IMR-90 (cell line): ENCODE measurements at regions not wholly inside any gene's neighbourhood (a gene's known extent, or its start where the extent isn't known, plus 50 kb on each side); places are given as distances from the start of the nearest gene placed in this dataset.

Experiments
- ATAC-seq: fragments of 200-7000 bp; cut with Tn5 transposase; 2 replicates; pipeline ENCODE4 v1.9.1; 2020; ENCODE audit warnings: low read depth, mild to moderate bottlenecking, moderate library complexity
- BruUV-seq: library from RNA; stranded (reverse); fragments of 400-500 nt; replicated peaks from 2 replicates; lab custom pipeline; 2021; lab: Mats Ljungman, UMichigan
- CTCF ChIA-PET: fragments of 300-600 bp; formaldehyde crosslinking; extraction: SDS; loops from one replicate; lab custom pipeline; 2021; ENCODE audit warnings: antibody characterized with exemption; lab: Yijun Ruan, JAX
- POLR2A ChIA-PET: fragments of 300-600 bp; sonication (Branson Sonifier 250); formaldehyde crosslinking; loops from one replicate; lab custom pipeline; 2022; ENCODE audit warnings: antibody characterized with exemption; ENCODE audit not compliant: unreplicated experiment; lab: Charles Lee
- DNase-seq: peaks from one replicate; pipeline ENCODE4 v3.0.0; 2013
- H2AFZ ChIP-seq: replicated peaks from 2 replicates; pipeline ENCODE3; 2013; ENCODE audit warnings: low read length, mild to moderate bottlenecking; ENCODE audit not compliant: poor library complexity
- H2AK5ac ChIP-seq: 2 replicates; pipeline ENCODE4 v1.6.1; 2013; ENCODE audit warnings: low read depth, low read length, inconsistent platforms
- H2AK9ac ChIP-seq: replicated peaks from 2 replicates; pipeline ENCODE3; 2013; ENCODE audit warnings: mild to moderate bottlenecking, low read depth, low read length, moderate library complexity; ENCODE audit not compliant: poor library complexity
- H2BK120ac ChIP-seq: 2 replicates; pipeline ENCODE4 v1.6.1; 2013; ENCODE audit warnings: low read depth, low read length, inconsistent platforms
- H2BK15ac ChIP-seq: 3 replicates; pipeline ENCODE4 v1.6.1; 2013; ENCODE audit warnings: low read depth, low read length, inconsistent platforms
- H2BK20ac ChIP-seq: 2 replicates; pipeline ENCODE4 v1.6.1; 2013; ENCODE audit warnings: low read depth, mild to moderate bottlenecking, inconsistent platforms, low read length, moderate library complexity
- H2BK5ac ChIP-seq: 2 replicates; pipeline ENCODE4 v1.6.1; 2013; ENCODE audit warnings: mild to moderate bottlenecking, low read depth, low read length, inconsistent platforms; ENCODE audit not compliant: poor library complexity, severe bottlenecking
- H3K14ac ChIP-seq: replicated peaks from 2 replicates; pipeline ENCODE4 v1.6.1; 2013; ENCODE audit warnings: low read depth, low read length, inconsistent platforms
- H3K18ac ChIP-seq: 2 replicates; pipeline ENCODE4 v1.6.1; 2013; ENCODE audit warnings: low read depth, low read length, control low read depth
- H3K23ac ChIP-seq: 2 replicates; pipeline ENCODE4 v1.6.1; 2013; ENCODE audit warnings: low read depth, low read length, inconsistent platforms
- H3K27ac ChIP-seq: 2 replicates; pipeline ENCODE4 v1.5.1; 2013; ENCODE audit warnings: mild to moderate bottlenecking, control low read depth, low read length; ENCODE audit not compliant: insufficient read depth
- H3K27me3 ChIP-seq: 2 replicates; pipeline ENCODE4 v1.6.1; 2013; ENCODE audit warnings: low read length; ENCODE audit not compliant: control insufficient read depth, insufficient read depth
- H3K36me3 ChIP-seq: 2 replicates; pipeline ENCODE4 v1.6.1; 2013; ENCODE audit warnings: low read length, mixed read lengths; ENCODE audit not compliant: control insufficient read depth, insufficient read depth
- H3K4ac ChIP-seq: 2 replicates; pipeline ENCODE4 v1.6.1; 2013; ENCODE audit warnings: low read depth, low read length, inconsistent platforms
- H3K4me1 ChIP-seq: 2 replicates; pipeline ENCODE4 v1.6.1; 2013; ENCODE audit warnings: low read length, mixed read lengths; ENCODE audit not compliant: control insufficient read depth, insufficient read depth
- H3K4me2 ChIP-seq: 2 replicates; pipeline ENCODE4 v1.6.1; 2013; ENCODE audit warnings: low read depth, mild to moderate bottlenecking, control low read depth, low read length, moderate library complexity
- H3K4me3 ChIP-seq: 2 replicates; pipeline ENCODE4 v1.5.1; 2013; ENCODE audit warnings: low read depth, mild to moderate bottlenecking, control low read depth, low read length, moderate library complexity; ENCODE audit not compliant: insufficient read depth
- H3K56ac ChIP-seq: 2 replicates; pipeline ENCODE4 v1.6.1; 2013; ENCODE audit warnings: low read length, inconsistent platforms; ENCODE audit not compliant: insufficient read depth; ENCODE audit errors: extremely low read depth
- H3K79me1 ChIP-seq, 2 experiments: 2 replicates each; pipeline ENCODE4 v1.6.1; 2013; ENCODE audit warnings: low read length in 2 of 2, inconsistent platforms in 1 of 2, low read depth in 1 of 2
- H3K9ac ChIP-seq: 2 replicates; pipeline ENCODE4 v1.6.1; 2013; ENCODE audit warnings: low read depth, low read length, control low read depth
- H3K9me1 ChIP-seq: 2 replicates; pipeline ENCODE4 v1.6.1; 2013; ENCODE audit warnings: low read length, inconsistent platforms; ENCODE audit not compliant: insufficient read depth
- H3K9me3 ChIP-seq: 2 replicates; pipeline ENCODE4 v1.6.1; 2013; ENCODE audit warnings: low read length; ENCODE audit not compliant: control insufficient read depth, insufficient read depth
- H4K20me1 ChIP-seq: 2 replicates; pipeline ENCODE4 v1.6.1; 2013; ENCODE audit warnings: low read length, inconsistent platforms; ENCODE audit not compliant: insufficient read depth
- H4K5ac ChIP-seq: 2 replicates; pipeline ENCODE4 v1.6.1; 2013; ENCODE audit warnings: mild to moderate bottlenecking, low read depth, low read length, control low read depth
- H4K8ac ChIP-seq, 2 experiments: 2 replicates each; pipeline ENCODE4 v1.6.1; 2013; ENCODE audit warnings: low read depth in 2 of 2, low read length in 2 of 2, control low read depth in 1 of 2, inconsistent platforms in 1 of 2
- H4K91ac ChIP-seq: 2 replicates; pipeline ENCODE4 v1.6.1; 2013; ENCODE audit warnings: low read depth, low read length, inconsistent platforms; ENCODE audit not compliant: insufficient read depth
- MAFK ChIP-seq: IDR thresholded peaks from 2 replicates; pipeline ENCODE4 v1.6.1; 2012; ENCODE audit warnings: low read depth, low read length, improper control_type of control experiment
- RFX5 ChIP-seq: IDR thresholded peaks from 2 replicates; pipeline ENCODE4 v1.8.0; 2012; ENCODE audit warnings: low read depth, mild to moderate bottlenecking, low read length, moderate library complexity
- WGBS, 2 experiments: methylation state at CpG; one replicate each; pipeline versions ENCODE4 v1.1.5 to v1.1.7; 2013; ENCODE audit warnings: missing lambda C conversion rate in 2 of 2; ENCODE audit not compliant: insufficient read length in 1 of 2; ENCODE audit errors: extremely low coverage in 2 of 2; 5-methylcytosine and 5-hydroxymethylcytosine counted together
- dilution Hi-C: fragments of 300-500 bp; cut with HindIII; formaldehyde crosslinking; loops from one replicate; pipeline ENCODE4 v1.14.3; 2018; ENCODE audit warnings: low sequenced_read_pairs; ENCODE audit not compliant: unreplicated experiment
- in situ Hi-C: fragments of 300-500 bp; cut with MboI; formaldehyde crosslinking; loops from 3 replicates; pipeline ENCODE4 v1.14.3; 2019; ENCODE audit warnings: low sequenced_read_pairs, inconsistent platforms, mixed read lengths
- intact Hi-C: fragments of 100-400 bp; cut with micrococcal nuclease; formaldehyde crosslinking; loops from 2 replicates; pipeline ENCODE4 v1.10.0; 2022

- no peak overlapping the region for H3K9ac ChIP-seq
These were observed 161.1 kb upstream of the PCDH17 start for GRCh38 chr13:57470491-57470890.

More at GRCh38 chr13:57470491-57470890, 161.1 kb upstream of the PCDH17 start:
- dilution Hi-C loops (no loop called here), in situ Hi-C loops (no loop called here), intact Hi-C loops (no loop called here)
- Histone ChIP-seq H4K20me1 (no peaks in the 10 kb centered on the region), H3K4me2 (no peak overlapping the region), H3K9me1 (no peaks in the 10 kb centered on the region), H2AK9ac (no peak overlapping the region), H3K4ac (no peak overlapping the region), H3K36me3 (no peaks in the 10 kb centered on the region), H4K5ac (no peak overlapping the region), H3K27ac (no peak overlapping the region), H3K18ac (no peak overlapping the region), H3K79me1 (no peaks in the 10 kb centered on the region), H3K4me3 (no peak overlapping the region), H3K56ac (no peak overlapping the region), H2BK5ac (no peak overlapping the region), H2BK15ac (no peak overlapping the region), H3K14ac (no peak overlapping the region), H3K9me3 (peaks cover 4% of the 10 kb centered on the region), H3K23ac (no peak overlapping the region), H3K4me1 (no peaks in the 10 kb centered on the region), H4K91ac (no peak overlapping the region), H2BK20ac (no peak overlapping the region), H3K27me3 (no peaks in the 10 kb centered on the region), H2AFZ (no peak overlapping the region), H2AK5ac (no peak overlapping the region), H4K8ac (no peak overlapping the region), H2BK120ac (no peak overlapping the region)
- DNase-seq, result no peak
- ChIA-PET CTCF (no interaction called here), POLR2A (no interaction called here)
- BruUV-seq, result no TSS peak
- no CpG with 5 or more reads among the region's 1 CpG for WGBS, 2 experiments
- no peak for ATAC-seq
- TF ChIP-seq RFX5 (no peak), MAFK (peak; percentile 93)
